WTC11 (cell line): ENCODE measurements at regions not wholly inside any gene's neighbourhood (a gene's known extent, or its start where the extent isn't known, plus 50 kb on each side); places are given as distances from the start of the nearest gene placed in this dataset.

Experiments
- JUN ChIP-seq: sonication (generic); formaldehyde crosslinking; IDR thresholded peaks from 2 replicates; pipeline ENCODE4 v1.8.0; 2023; ENCODE audit warnings: mild to moderate bottlenecking, missing genetic modification reagents
- NR2C2 ChIP-seq: sonication (generic); formaldehyde crosslinking; IDR thresholded peaks from 2 replicates; pipeline ENCODE4 v1.8.0; 2022; ENCODE audit warnings: mild to moderate bottlenecking, missing genetic modification reagents
- SP1 ChIP-seq: sonication (generic); formaldehyde crosslinking; conservative IDR thresholded peaks from 2 replicates; pipeline ENCODE4 v1.8.1; 2022; ENCODE audit warnings: missing genetic modification reagents
- TF ChIP-seq, protein P1 (sequence below): fragments of 200-600 bp; IDR thresholded peaks from 2 replicates; pipeline ENCODE4 v1.8.0; 2022; ENCODE audit warnings: antibody characterized with exemption

DNA sequence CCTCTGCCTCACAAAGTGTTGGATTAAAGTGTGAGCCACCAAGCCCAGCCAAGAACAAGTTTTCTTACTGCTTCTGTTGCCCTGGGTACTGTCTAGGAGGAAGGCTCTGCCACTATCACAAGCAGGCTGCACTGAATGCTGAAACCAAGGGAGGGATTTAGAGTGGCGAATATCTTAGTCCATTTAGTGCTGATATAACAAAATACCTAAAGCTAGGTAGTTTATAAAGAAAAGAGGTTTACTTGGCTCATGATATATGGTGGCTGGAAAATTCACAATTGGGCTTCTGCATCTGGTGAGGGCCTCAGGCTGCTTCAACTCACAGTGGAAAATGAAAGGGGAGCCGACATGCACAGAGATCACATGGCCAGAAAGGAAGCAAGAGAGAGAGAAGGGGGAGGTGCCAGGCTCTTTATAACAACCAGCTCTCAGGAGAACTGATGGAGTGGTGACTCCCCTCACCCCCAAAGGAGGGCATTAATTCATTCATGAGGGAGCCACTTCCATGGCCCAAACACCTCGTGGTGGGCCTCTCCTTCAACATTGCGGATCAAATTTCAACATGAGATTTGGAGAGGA, 146.0 kb upstream of the SERPINE2 start:
- TF ChIP-seq, protein P1, sequence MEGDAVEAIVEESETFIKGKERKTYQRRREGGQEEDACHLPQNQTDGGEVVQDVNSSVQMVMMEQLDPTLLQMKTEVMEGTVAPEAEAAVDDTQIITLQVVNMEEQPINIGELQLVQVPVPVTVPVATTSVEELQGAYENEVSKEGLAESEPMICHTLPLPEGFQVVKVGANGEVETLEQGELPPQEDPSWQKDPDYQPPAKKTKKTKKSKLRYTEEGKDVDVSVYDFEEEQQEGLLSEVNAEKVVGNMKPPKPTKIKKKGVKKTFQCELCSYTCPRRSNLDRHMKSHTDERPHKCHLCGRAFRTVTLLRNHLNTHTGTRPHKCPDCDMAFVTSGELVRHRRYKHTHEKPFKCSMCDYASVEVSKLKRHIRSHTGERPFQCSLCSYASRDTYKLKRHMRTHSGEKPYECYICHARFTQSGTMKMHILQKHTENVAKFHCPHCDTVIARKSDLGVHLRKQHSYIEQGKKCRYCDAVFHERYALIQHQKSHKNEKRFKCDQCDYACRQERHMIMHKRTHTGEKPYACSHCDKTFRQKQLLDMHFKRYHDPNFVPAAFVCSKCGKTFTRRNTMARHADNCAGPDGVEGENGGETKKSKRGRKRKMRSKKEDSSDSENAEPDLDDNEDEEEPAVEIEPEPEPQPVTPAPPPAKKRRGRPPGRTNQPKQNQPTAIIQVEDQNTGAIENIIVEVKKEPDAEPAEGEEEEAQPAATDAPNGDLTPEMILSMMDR = no peak
- TF ChIP-seq NR2C2 (CRISPR knock-in tag) = no peak
- no peak for TF ChIP-seq JUN
- no peak for TF ChIP-seq SP1 (CRISPR knock-in tag)
